Osteoblast (primary cell): ENCODE measurements at regions not wholly inside any gene's neighbourhood (a gene's known extent, or its start where the extent isn't known, plus 50 kb on each side); places are given as distances from the start of the nearest gene placed in this dataset.

Source experiments
- DNase-seq: peaks from one replicate; pipeline ENCODE4 v3.0.0; 2011; ENCODE audit warnings: low spot score, mixed read lengths; ENCODE audit not compliant: insufficient read length; ENCODE audit errors: missing footprints
- H2AFZ ChIP-seq: 2 replicates; pipeline ENCODE4 v1.6.0; 2011; ENCODE audit warnings: mild to moderate bottlenecking, low read length
- H3K27ac ChIP-seq: 2 replicates; pipeline ENCODE4 v1.5.1; 2011; ENCODE audit warnings: mild to moderate bottlenecking, low read depth, low read length, moderate library complexity
- H3K27me3 ChIP-seq: 2 replicates; pipeline ENCODE4 v1.6.0; 2012; ENCODE audit warnings: mild to moderate bottlenecking, control low read depth, inconsistent platforms, low read length, moderate library complexity; ENCODE audit not compliant: insufficient read depth
- H3K36me3 ChIP-seq: 2 replicates; pipeline ENCODE4 v1.5.1; 2011; ENCODE audit warnings: mild to moderate bottlenecking, low read length, control low read depth, moderate library complexity; ENCODE audit not compliant: insufficient read depth
- H3K4me1 ChIP-seq: 2 replicates; pipeline ENCODE4 v1.5.1; 2011; ENCODE audit warnings: mild to moderate bottlenecking, low read length, control low read depth, moderate library complexity; ENCODE audit not compliant: insufficient read depth
- H3K4me2 ChIP-seq: 2 replicates; pipeline ENCODE4 v1.6.0; 2011; ENCODE audit warnings: mild to moderate bottlenecking, low read length; ENCODE audit not compliant: insufficient read depth
- H3K4me3 ChIP-seq: fragments of 200-600 bp; sonication (generic); 3 replicates; pipeline ENCODE4 v1.5.1; 2012; ENCODE audit warnings: mild to moderate bottlenecking, low read length, inconsistent platforms; ENCODE audit not compliant: insufficient read depth
- H3K79me2 ChIP-seq: 2 replicates; pipeline ENCODE4 v1.6.0; 2012; ENCODE audit warnings: mild to moderate bottlenecking, low read length, control low read depth, inconsistent platforms; ENCODE audit not compliant: insufficient read depth
- H3K9me3 ChIP-seq: 2 replicates; pipeline ENCODE4 v1.5.1; 2011; ENCODE audit warnings: low read depth, low read length, control low read depth
- H4K20me1 ChIP-seq: 2 replicates; pipeline ENCODE4 v1.6.0; 2012; ENCODE audit warnings: mild to moderate bottlenecking, low read length, control low read depth; ENCODE audit not compliant: insufficient read depth
- CTCF ChIP-seq: IDR thresholded peaks from 2 replicates; pipeline ENCODE4 v1.5.1; 2011; ENCODE audit warnings: mild to moderate bottlenecking, low read depth, low read length, moderate library complexity; ENCODE audit errors: extremely low read depth

GRCh38 chr10:113967126-113967525, 76.5 kb upstream of the ADRB1 start:
- H3K4me3 ChIP-seq, result no peak overlapping the region
- TF ChIP-seq CTCF, result no peak
- H3K27me3 ChIP-seq, result no peaks in the 10 kb centered on the region
- H3K4me1 ChIP-seq, result no peaks in the 10 kb centered on the region
- no peak for DNase-seq
- H3K27ac ChIP-seq, result no peak overlapping the region
- H3K9me3 ChIP-seq, result no peaks in the 10 kb centered on the region
- H3K79me2 ChIP-seq, result no peaks in the 10 kb centered on the region
- H3K4me2 ChIP-seq, result no peak overlapping the region
- no peaks in the 10 kb centered on the region for H4K20me1 ChIP-seq
- H3K36me3 ChIP-seq, result no peaks in the 10 kb centered on the region
- no peak overlapping the region for H2AFZ ChIP-seq

- no peaks in the 10 kb centered on the region for H3K27me3 ChIP-seq
- H2AFZ ChIP-seq, result no peak overlapping the region
- H3K4me2 ChIP-seq, result no peak overlapping the region
- no peaks in the 10 kb centered on the region for H4K20me1 ChIP-seq
- DNase-seq, result no peak
- no peaks in the 10 kb centered on the region for H3K9me3 ChIP-seq
- TF ChIP-seq CTCF, result no peak
- no peaks in the 10 kb centered on the region for H3K36me3 ChIP-seq
- H3K79me2 ChIP-seq, result no peaks in the 10 kb centered on the region
- H3K4me3 ChIP-seq, result no peak overlapping the region
- no peak overlapping the region for H3K27ac ChIP-seq
- H3K4me1 ChIP-seq, result no peaks in the 10 kb centered on the region
Measured at GRCh38 chr10:113970641-113971040, 73.0 kb upstream of the ADRB1 start.

- no peak for DNase-seq
- no peaks in the 10 kb centered on the region for H3K4me1 ChIP-seq
- no peaks in the 10 kb centered on the region for H3K9me3 ChIP-seq
- no peaks in the 10 kb centered on the region for H4K20me1 ChIP-seq
- H3K4me2 ChIP-seq, result no peak overlapping the region
- H3K4me3 ChIP-seq, result no peak overlapping the region
- H3K27me3 ChIP-seq, result no peaks in the 10 kb centered on the region
- H3K36me3 ChIP-seq, result no peaks in the 10 kb centered on the region
- H3K79me2 ChIP-seq, result no peaks in the 10 kb centered on the region
- H2AFZ ChIP-seq, result no peak overlapping the region
- no peak for TF ChIP-seq CTCF
- no peak overlapping the region for H3K27ac ChIP-seq
Measured at GRCh38 chr10:113971349-113971973, 72.2 kb upstream of the ADRB1 start.

GRCh38 chr10:113977174-113977573, 66.5 kb upstream of the ADRB1 start:
- no peaks in the 10 kb centered on the region for H3K4me1 ChIP-seq
- H3K4me3 ChIP-seq, result no peak overlapping the region

More at GRCh38 chr10:113977174-113977573, 66.5 kb upstream of the ADRB1 start:
- TF ChIP-seq CTCF, result no peak
- DNase-seq, result no peak
- Histone ChIP-seq H3K27me3 (peaks cover 8% of the 10 kb centered on the region), H3K9me3 (no peaks in the 10 kb centered on the region), H3K27ac (no peak overlapping the region), H3K36me3 (no peaks in the 10 kb centered on the region), H2AFZ (no peak overlapping the region), H4K20me1 (no peaks in the 10 kb centered on the region), H3K4me2 (no peak overlapping the region), H3K79me2 (no peaks in the 10 kb centered on the region)
